Heart right ventricle (tissue), 16 donors: ENCODE measurements at regions not wholly inside any gene's neighbourhood (a gene's known extent, or its start where the extent isn't known, plus 50 kb on each side); places are given as distances from the start of the nearest gene placed in this dataset.

Experiments
- ATAC-seq, 8 donors: fragments of 200-7000 bp; cut with Tn5 transposase; one replicate each; pipeline ENCODE4 v1.9.1; 2020; ENCODE audit warnings: mild to moderate bottlenecking in 8 of 8, moderate library complexity in 8 of 8, moderate number of reproducible peaks in 1 of 8
- DNase-seq, 2 donors: peaks; one replicate each; pipeline ENCODE4 v3.0.0-alpha.2; 2020
- H3K27ac ChIP-seq, 10 donors: fragments of 200-600 bp; sonication (generic) in 2 of 10; one replicate each; pipeline versions ENCODE4 v1.5.0 to v1.8.0; 2020 to 2022; ENCODE audit warnings: mild to moderate bottlenecking in 3 of 10
- H3K27me3 ChIP-seq, 7 donors: fragments of 200-600 bp; one replicate each; pipeline ENCODE4 v1.8.0; 2021 to 2022; ENCODE audit warnings: mild to moderate bottlenecking in 2 of 7
- H3K36me3 ChIP-seq, 9 donors: fragments of 200-600 bp; sonication (generic) in 1 of 9; one replicate each; pipeline versions ENCODE4 v1.5.0 to v1.8.0; 2020 to 2022; ENCODE audit warnings: mild to moderate bottlenecking in 2 of 9
- H3K4me1 ChIP-seq, 9 donors: fragments of 200-600 bp; sonication (generic) in 1 of 9; one replicate each; pipeline versions ENCODE4 v1.5.0 to v1.8.0; 2020 to 2022; ENCODE audit warnings: mild to moderate bottlenecking in 4 of 9
- H3K4me3 ChIP-seq, 10 donors: fragments of 200-600 bp; sonication (generic) in 2 of 10; one replicate each; pipeline versions ENCODE4 v1.5.0 to v1.8.0; 2020 to 2022; ENCODE audit warnings: mild to moderate bottlenecking in 7 of 10, moderate library complexity in 2 of 10
- H3K9me3 ChIP-seq, 11 donors: fragments of 200-600 bp in 10 of 11; sonication (generic) in 2 of 11; one replicate each; pipeline versions ENCODE4 v1.5.0 to v1.8.0; 2013 to 2022; ENCODE audit warnings: mild to moderate bottlenecking in 2 of 11, control low read depth in 1 of 11, moderate library complexity in 1 of 11
- CTCF ChIP-seq, 9 donors: fragments of 200-600 bp; sonication (generic) in 2 of 9; IDR thresholded peaks; one replicate each; pipeline versions ENCODE4 v1.5.0 to v1.8.0; 2021 to 2022; ENCODE audit warnings: antibody characterized with exemption in 9 of 9, mild to moderate bottlenecking in 5 of 9, moderate library complexity in 1 of 9
- WGBS, 2 donors: extraction: QIAGEN DNeasy Blood & Tissue Kit; methylation state at CpG; one replicate each; pipeline ENCODE4 v1.1.7; 2013; ENCODE audit warnings: inconsistent platforms in 1 of 2; 5-methylcytosine and 5-hydroxymethylcytosine counted together
- intact Hi-C, 10 donors: fragments of 100-400 bp; cut with DNase I; formaldehyde crosslinking; loops; one replicate each; pipeline versions ENCODE4 v1.11.1 to v1.14.2; 2022
- donor health status: Arrhythmogenic right ventricular cardiomyopathy.
- donor health status: ischemic (EF 13 %, LVEDD 7.1; RV severe dilation, severe dysfunction).
- donor health status: healthy with polysubstance abuse.
- donor health status: DM: no; HTN: yes; CAD: no.
- donor health status: DM: no; HTN: no; CAD: no.
- donor health status: ischemic (EF 25% LVEDD 6.9; RV normal size, moderate dysfunction).
- donor health status: ischemic (EF 25% LVEDD 5.7; RV mildly dilated, moderate dysfunction).
- donor health status: healthy.
- donor health status: DM: yes; HTN: yes; CAD: no.
- donor health status: Ischemic cardiomyopathy.
- donor health status: ischemic (EF 35%, LVEDD 5.7; RV mildly dilated, moderate dysfunction).
- donor health status: nonischemic (EF 11% LVEDD 7.7; RV severe dilation, severe dysfunction).
- donor health status: DM: yes; HTN: yes; CAD: no.
- donor health status: PGD.
- donor health status: ischemic (EF 29% LVEDD 5.4; RV normal size, mild dysfunction).
- donor health status: nonischemic (EF 23%, LVEDD 6.1; RV moderate dilation, normal function).

DNA sequence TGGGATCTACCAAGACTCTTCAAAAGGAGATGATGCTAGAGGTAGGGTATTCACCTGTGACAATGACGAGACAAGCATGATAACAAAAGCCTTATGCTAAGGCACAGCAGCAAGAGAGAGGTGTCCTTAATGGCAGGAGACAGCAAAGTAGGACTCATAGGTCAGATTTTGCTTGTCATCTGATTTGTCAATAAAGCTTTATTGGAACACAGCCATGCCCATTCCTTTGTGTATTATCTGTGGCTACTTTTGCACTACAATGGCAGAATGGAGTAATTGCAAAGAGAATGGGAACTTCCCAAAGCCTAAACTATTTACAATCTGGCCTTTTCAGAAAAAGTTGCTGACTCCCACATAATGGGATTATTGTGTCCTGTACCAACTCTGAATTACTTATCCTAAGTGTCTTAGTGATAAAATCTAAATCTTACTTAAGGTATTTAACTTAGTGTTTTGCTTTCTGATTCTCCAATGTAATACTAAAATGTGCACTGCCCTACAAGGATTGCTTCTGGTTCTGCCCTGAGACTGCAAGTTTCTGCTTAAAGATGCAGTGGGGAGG lies 221.6 kb downstream of the CDC5L start:
- Histone ChIP-seq H3K9me3 (no peaks in the 10 kb centered on the region), H3K4me1 (no peaks in the 10 kb centered on the region), H3K27me3 (peaks cover 0 to 6% (median 0%) of the 10 kb centered on the region in 7 donors), H3K4me3 (no peak overlapping the region), H3K27ac (no peak overlapping the region), H3K36me3 (no peaks in the 10 kb centered on the region)
- DNase-seq (no peak), ATAC-seq (no peak)
- no peak for TF ChIP-seq CTCF (IDR thresholded peaks at IDR 0.05)
- WGBS, 2 donors = 86 to 96% methylated on average over 1 of the region's 1 CpG
- intact Hi-C loops = no loop called here

DNA sequence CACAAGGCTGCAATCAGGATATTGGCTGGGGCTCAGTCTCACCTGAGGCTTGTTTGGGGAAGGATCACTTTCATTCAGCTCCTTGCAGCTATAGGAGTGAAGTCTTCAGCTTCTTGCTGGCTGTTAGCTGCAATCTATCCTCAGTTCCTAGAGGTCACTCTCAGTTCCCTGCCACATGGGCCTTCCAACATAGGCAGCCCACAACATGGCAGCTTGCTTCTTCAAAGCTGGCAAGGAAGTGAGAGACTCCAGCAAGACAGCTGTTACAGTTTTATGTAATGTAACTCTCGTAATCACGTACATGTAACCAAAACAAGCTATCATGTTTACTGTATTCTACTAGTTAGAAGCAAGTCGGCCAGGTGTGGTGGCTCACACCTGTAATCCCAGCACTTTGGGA lies 226.9 kb downstream of the CDC5L start:
- intact Hi-C loops = no loop called here
- Histone ChIP-seq H3K4me1 (peaks cover 0 to 12% (median 0%) of the 10 kb centered on the region in 9 donors), H3K9me3 (no peaks in the 10 kb centered on the region), H3K36me3 (no peaks in the 10 kb centered on the region), H3K27ac (no peak overlapping the region), H3K27me3 (peaks cover 0 to 7% (median 0%) of the 10 kb centered on the region in 7 donors), H3K4me3 (no peak overlapping the region)
- TF ChIP-seq CTCF (IDR thresholded peaks at IDR 0.05) = no peak
- 86 to 92% methylated on average over 3 of the region's 3 CpGs for WGBS, 2 donors
- ATAC-seq (no peak), DNase-seq (no peak)

DNA sequence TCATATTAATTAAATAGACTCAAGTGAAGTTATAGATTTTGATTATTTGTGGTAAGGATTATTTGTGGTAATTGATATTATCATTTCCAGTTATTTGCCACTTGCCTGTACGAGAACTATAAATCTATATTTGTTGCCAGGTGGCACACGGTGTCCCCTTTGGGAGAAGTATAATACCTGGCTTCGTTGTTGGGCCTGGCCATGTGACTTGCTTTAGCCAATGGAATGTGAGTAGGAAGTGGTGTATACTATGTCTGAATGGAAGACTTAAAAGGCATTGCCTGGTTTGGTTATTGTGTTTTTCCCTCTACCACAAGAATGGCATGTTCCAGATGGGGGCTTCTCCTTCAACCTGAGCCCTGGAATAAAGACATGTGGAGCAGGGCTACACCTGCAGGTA lies 228.1 kb downstream of the CDC5L start:
- ATAC-seq (no peak), DNase-seq (no peak)
- 75 to 78% methylated on average over 3 of the region's 3 CpGs for WGBS, 2 donors
- peaks cover 0 to 10% (median 0%) of the 10 kb centered on the region in 7 donors for H3K27me3 ChIP-seq
- TF ChIP-seq CTCF (IDR thresholded peaks at IDR 0.05) = no peak
- no peak overlapping the region for H3K4me3 ChIP-seq
- peaks cover 0 to 12% (median 0%) of the 10 kb centered on the region in 9 donors for H3K4me1 ChIP-seq
- H3K36me3 ChIP-seq = no peaks in the 10 kb centered on the region
- H3K9me3 ChIP-seq = no peaks in the 10 kb centered on the region
- intact Hi-C loops = no loop called here
- H3K27ac ChIP-seq = no peak overlapping the region

GRCh38 chr6:44617416-44617815 lies 229.9 kb downstream of the CDC5L start:
- no peak for TF ChIP-seq CTCF (IDR thresholded peaks at IDR 0.05)
- Histone ChIP-seq H3K9me3 (no peaks in the 10 kb centered on the region), H3K4me1 (peaks cover 0 to 13% (median 0%) of the 10 kb centered on the region in 9 donors), H3K4me3 (no peak overlapping the region), H3K27me3 (peaks cover 0 to 14% (median 0%) of the 10 kb centered on the region in 7 donors), H3K36me3 (no peaks in the 10 kb centered on the region), H3K27ac (no peak overlapping the region)
- DNase-seq (no peak), ATAC-seq (no peak)
- WGBS, 2 donors = 84 to 91% methylated on average over 7 of the region's 7 CpGs
- intact Hi-C loops = no loop called here
